K562 (cell line): ENCODE measurements at regions not wholly inside any gene's neighbourhood (a gene's known extent, or its start where the extent isn't known, plus 50 kb on each side); places are given as distances from the start of the nearest gene placed in this dataset.

Experiments used
- ATAC-seq: fragments of 200-7000 bp; cut with Tn5 transposase; 3 replicates; pipeline ENCODE4 v1.9.1; 2020; ENCODE audit warnings: moderate library complexity
- BruUV-seq: library from RNA; stranded (reverse); fragments of 400-500 nt; replicated peaks from 2 replicates; lab custom pipeline; 2021; lab: Mats Ljungman, UMichigan
- CTCF ChIA-PET: fragments of 300-600 bp; formaldehyde crosslinking; extraction: SDS; loops from one replicate; lab custom pipeline; 2021; ENCODE audit warnings: low intra/inter-chr PET ratio; lab: Yijun Ruan, JAX
- POLR2A ChIA-PET: fragments of 300-600, 350-650 bp; sonication (Branson Sonifier 250); formaldehyde crosslinking; extraction: SDS; loops from one replicate; lab custom pipeline; 2021; ENCODE audit warnings: antibody characterized with exemption, inconsistent platforms; lab: Yijun Ruan, JAX
- DNase-seq, 4 experiments: peaks; one replicate each; pipeline versions ENCODE4 v3.0.0 to v3.0.0-alpha.2; 2011 to 2018; ENCODE audit warnings: low spot score in 3 of 4, mixed read lengths in 3 of 4; ENCODE audit errors: extremely low read depth in 1 of 4
- FAIRE-seq: peaks from 2 replicates; lab custom pipeline; 2011; peaks lifted over from hg19 to GRCh38; lab: Jason Lieb, UNC
- H2AFZ ChIP-seq: 2 replicates; pipeline ENCODE4 v1.6.0; 2011; ENCODE audit warnings: low read depth, low read length, control low read depth, inconsistent platforms
- H3K27ac ChIP-seq: fragments of 200-600 bp; 3 replicates; pipeline ENCODE4 v1.8.0; 2011; ENCODE audit warnings: low read depth, mild to moderate bottlenecking, control low read depth, inconsistent platforms, low read length, moderate library complexity, mixed read lengths; ENCODE audit errors: extremely low read depth
- H3K27me3 ChIP-seq, 2 experiments: fragments of 300-600 bp in 1 of 2; 2 replicates in 1 of 2; 3 replicates in 1 of 2; pipeline versions ENCODE4 v1.6.0 to v1.8.0; 2011; ENCODE audit warnings: inconsistent platforms in 2 of 2, low read length in 2 of 2, mild to moderate bottlenecking in 1 of 2, mixed read lengths in 1 of 2, moderate library complexity in 1 of 2; ENCODE audit not compliant: control insufficient read depth in 2 of 2, insufficient read depth in 2 of 2
- H3K36me3 ChIP-seq: fragments of 300-600 bp; 3 replicates; pipeline ENCODE4 v1.8.0; 2011; ENCODE audit warnings: mild to moderate bottlenecking, low read length, inconsistent platforms; ENCODE audit not compliant: control insufficient read depth, insufficient read depth
- H3K4me1 ChIP-seq, 2 experiments: fragments of 200-600 bp in 1 of 2; replicated peaks in 1 of 2; 2 replicates in 1 of 2; 3 replicates in 1 of 2; pipeline versions ENCODE4 v1.5.1 to v1.8.0; 2011; ENCODE audit warnings: inconsistent platforms in 2 of 2, low read length in 2 of 2, mild to moderate bottlenecking in 1 of 2, mixed read lengths in 1 of 2, moderate library complexity in 1 of 2; ENCODE audit not compliant: control insufficient read depth in 2 of 2, insufficient read depth in 2 of 2
- H3K4me2 ChIP-seq: 2 replicates; pipeline ENCODE4 v1.6.1; 2011; ENCODE audit warnings: low read length, control low read depth, inconsistent platforms, mixed read lengths; ENCODE audit not compliant: insufficient read depth
- H3K4me3 ChIP-seq: fragments of 200-600 bp; sonication (generic), shearing (Covaris generic); 2 replicates; pipeline ENCODE4 v1.5.1; 2016; ENCODE audit warnings: control low read depth, inconsistent platforms
- H3K79me2 ChIP-seq: fragments of 200-600 bp; 3 replicates; pipeline ENCODE4 v1.8.0; 2011; ENCODE audit warnings: low read length, inconsistent platforms; ENCODE audit not compliant: control insufficient read depth, insufficient read depth
- H3K9ac ChIP-seq, 2 experiments: 2 replicates each; pipeline versions ENCODE4 v1.6.0 to v1.6.1; 2011; ENCODE audit warnings: low read depth in 2 of 2, low read length in 2 of 2, control low read depth in 1 of 2, inconsistent platforms in 1 of 2, mild to moderate bottlenecking in 1 of 2, mixed read lengths in 1 of 2; ENCODE audit not compliant: insufficient read depth in 1 of 2
- H3K9me1 ChIP-seq: one replicate; pipeline ENCODE4 v1.6.0; 2011; ENCODE audit warnings: inconsistent platforms, mild to moderate bottlenecking, low read length, moderate library complexity; ENCODE audit not compliant: control insufficient read depth, insufficient read depth
- H3K9me3 ChIP-seq: replicated peaks from 2 replicates; pipeline ENCODE4 v1.5.1; 2011; ENCODE audit warnings: low read depth, low read length, inconsistent platforms; ENCODE audit not compliant: control insufficient read depth, insufficient read depth
- H4K20me1 ChIP-seq: replicated peaks from 2 replicates; pipeline ENCODE4 v1.6.1; 2011; ENCODE audit warnings: low read length, inconsistent platforms, mixed read lengths; ENCODE audit not compliant: control insufficient read depth, insufficient read depth
- EP400 ChIP-seq: fragments of 450-650 bp; IDR thresholded peaks from 2 replicates; pipeline ENCODE4 v1.6.1; 2017; ENCODE audit warnings: antibody characterized with exemption, mild to moderate bottlenecking, moderate library complexity
- ZFP30 ChIP-seq: fragments of 250-450 bp; sonication (Bioruptor Pico); IDR thresholded peaks from 2 replicates; pipeline ENCODE4 v1.8.0; 2022; ENCODE audit warnings: moderate library complexity, mild to moderate bottlenecking, inconsistent platforms, borderline replicate concordance
- WGBS: fragments of 100-300 bp; shearing (Covaris generic); methylation state at CpG from one replicate; pipeline ENCODE4 v1.1.6; 2016; ENCODE audit warnings: low coverage, mixed read lengths; ENCODE audit not compliant: insufficient coverage; ENCODE audit errors: missing lambda C conversion rate; 5-methylcytosine and 5-hydroxymethylcytosine counted together
- in situ Hi-C: fragments of 300-500 bp; cut with MboI; formaldehyde crosslinking; loops from 4 replicates; pipeline ENCODE4 v1.15.0; 2018; ENCODE audit warnings: inconsistent platforms, mixed read lengths
- intact Hi-C: fragments of 100-400 bp; cut with micrococcal nuclease; formaldehyde crosslinking; loops from 2 replicates; pipeline ENCODE4 v1.14.2; 2022
- TF ChIP-seq, protein P1 (sequence below): IDR thresholded peaks from 3 replicates; pipeline ENCODE4 v1.6.1; 2011; ENCODE audit warnings: borderline replicate concordance, mild to moderate bottlenecking, moderate library complexity; ENCODE audit not compliant: insufficient read length; ENCODE audit errors: extremely low read depth
- TF ChIP-seq, protein P2 (sequence below): sonication (generic); formaldehyde crosslinking; IDR thresholded peaks from 2 replicates; pipeline ENCODE4 v1.4.0; 2020; ENCODE audit warnings: mild to moderate bottlenecking, missing genetic modification reagents

DNA sequence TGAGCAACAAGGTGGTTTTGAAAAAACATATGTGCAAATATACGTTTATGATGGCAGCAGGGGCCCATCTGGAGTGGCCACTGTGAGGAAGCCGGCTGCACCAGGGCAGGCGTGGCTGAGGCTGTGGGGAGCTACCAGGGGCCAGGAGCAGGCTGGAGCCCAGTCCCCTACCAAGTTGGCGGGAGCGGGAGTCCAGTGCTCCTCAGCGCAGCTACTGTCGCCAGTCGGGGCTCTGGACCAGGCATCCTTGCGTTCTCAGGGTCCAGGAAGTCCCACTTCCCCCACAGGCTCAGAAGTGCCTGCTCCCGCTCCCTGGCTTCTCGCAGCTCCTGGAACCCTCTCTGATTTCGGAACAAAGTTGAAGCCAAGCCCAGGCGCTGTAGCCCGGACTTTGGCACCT is 1377.5 kb upstream of the FLRT2 start:
- no peak overlapping the region for H3K4me3 ChIP-seq
- H3K4me2 ChIP-seq, result no peak overlapping the region
- FAIRE-seq, result no peak
- CTCF ChIA-PET, result no interaction called here
- 0% methylated on average over 8 of the region's 14 CpGs for WGBS
- DNase-seq, result no peak
- H3K36me3 ChIP-seq, result no peaks in the 10 kb centered on the region
- no peaks in the 10 kb centered on the region for H3K4me1 ChIP-seq
- no peak overlapping the region for H3K27ac ChIP-seq
- no peak overlapping the region for H3K9ac ChIP-seq
- no peaks in the 10 kb centered on the region for H3K9me3 ChIP-seq
- TF ChIP-seq ZFP30 (CRISPR knock-in tag), result no peak
- TF ChIP-seq EP400, result no peak
- TF ChIP-seq, protein P1, sequence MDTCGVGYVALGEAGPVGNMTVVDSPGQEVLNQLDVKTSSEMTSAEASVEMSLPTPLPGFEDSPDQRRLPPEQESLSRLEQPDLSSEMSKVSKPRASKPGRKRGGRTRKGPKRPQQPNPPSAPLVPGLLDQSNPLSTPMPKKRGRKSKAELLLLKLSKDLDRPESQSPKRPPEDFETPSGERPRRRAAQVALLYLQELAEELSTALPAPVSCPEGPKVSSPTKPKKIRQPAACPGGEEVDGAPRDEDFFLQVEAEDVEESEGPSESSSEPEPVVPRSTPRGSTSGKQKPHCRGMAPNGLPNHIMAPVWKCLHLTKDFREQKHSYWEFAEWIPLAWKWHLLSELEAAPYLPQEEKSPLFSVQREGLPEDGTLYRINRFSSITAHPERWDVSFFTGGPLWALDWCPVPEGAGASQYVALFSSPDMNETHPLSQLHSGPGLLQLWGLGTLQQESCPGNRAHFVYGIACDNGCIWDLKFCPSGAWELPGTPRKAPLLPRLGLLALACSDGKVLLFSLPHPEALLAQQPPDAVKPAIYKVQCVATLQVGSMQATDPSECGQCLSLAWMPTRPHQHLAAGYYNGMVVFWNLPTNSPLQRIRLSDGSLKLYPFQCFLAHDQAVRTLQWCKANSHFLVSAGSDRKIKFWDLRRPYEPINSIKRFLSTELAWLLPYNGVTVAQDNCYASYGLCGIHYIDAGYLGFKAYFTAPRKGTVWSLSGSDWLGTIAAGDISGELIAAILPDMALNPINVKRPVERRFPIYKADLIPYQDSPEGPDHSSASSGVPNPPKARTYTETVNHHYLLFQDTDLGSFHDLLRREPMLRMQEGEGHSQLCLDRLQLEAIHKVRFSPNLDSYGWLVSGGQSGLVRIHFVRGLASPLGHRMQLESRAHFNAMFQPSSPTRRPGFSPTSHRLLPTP, result no peak
- TF ChIP-seq, protein P2, sequence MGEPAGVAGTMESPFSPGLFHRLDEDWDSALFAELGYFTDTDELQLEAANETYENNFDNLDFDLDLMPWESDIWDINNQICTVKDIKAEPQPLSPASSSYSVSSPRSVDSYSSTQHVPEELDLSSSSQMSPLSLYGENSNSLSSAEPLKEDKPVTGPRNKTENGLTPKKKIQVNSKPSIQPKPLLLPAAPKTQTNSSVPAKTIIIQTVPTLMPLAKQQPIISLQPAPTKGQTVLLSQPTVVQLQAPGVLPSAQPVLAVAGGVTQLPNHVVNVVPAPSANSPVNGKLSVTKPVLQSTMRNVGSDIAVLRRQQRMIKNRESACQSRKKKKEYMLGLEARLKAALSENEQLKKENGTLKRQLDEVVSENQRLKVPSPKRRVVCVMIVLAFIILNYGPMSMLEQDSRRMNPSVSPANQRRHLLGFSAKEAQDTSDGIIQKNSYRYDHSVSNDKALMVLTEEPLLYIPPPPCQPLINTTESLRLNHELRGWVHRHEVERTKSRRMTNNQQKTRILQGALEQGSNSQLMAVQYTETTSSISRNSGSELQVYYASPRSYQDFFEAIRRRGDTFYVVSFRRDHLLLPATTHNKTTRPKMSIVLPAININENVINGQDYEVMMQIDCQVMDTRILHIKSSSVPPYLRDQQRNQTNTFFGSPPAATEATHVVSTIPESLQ, result no peak
- H2AFZ ChIP-seq, result no peak overlapping the region
- ATAC-seq, result no peak
- no peaks in the 10 kb centered on the region for H3K27me3 ChIP-seq
- no peaks in the 10 kb centered on the region for H3K79me2 ChIP-seq
- BruUV-seq, result no TSS peak
- H3K9me1 ChIP-seq, result no peaks in the 10 kb centered on the region
- POLR2A ChIA-PET, result no interaction called here
- in situ Hi-C loops, result no loop called here
- H4K20me1 ChIP-seq, result no peaks in the 10 kb centered on the region
- intact Hi-C loops, result no loop called here
